Progenitor cell of endocrine pancreas (in vitro differentiated cells): ENCODE measurements at regions not wholly inside any gene's neighbourhood (a gene's known extent, or its start where the extent isn't known, plus 50 kb on each side); places are given as distances from the start of the nearest gene placed in this dataset.

Experiments used
- DNase-seq: peaks from one replicate; pipeline ENCODE4 v3.0.0; 2021; ENCODE audit warnings: low spot score; ENCODE audit not compliant: unreplicated experiment
- H3K27ac Mint-ChIP-seq: 2 replicates; pipeline ENCODE4 v1.8.0; 2021; ENCODE audit warnings: mild to moderate bottlenecking, moderate library complexity, mixed read lengths
- H3K27me3 Mint-ChIP-seq: 2 replicates; pipeline ENCODE4 v1.8.0; 2021; ENCODE audit warnings: mixed read lengths
- H3K36me3 Mint-ChIP-seq: 2 replicates; pipeline ENCODE4 v1.8.0; 2022; ENCODE audit warnings: mixed read lengths; ENCODE audit not compliant: insufficient read depth
- H3K4me1 Mint-ChIP-seq: 2 replicates; pipeline ENCODE4 v1.8.0; 2021; ENCODE audit warnings: low read depth, mixed read lengths
- H3K4me3 Mint-ChIP-seq: 2 replicates; pipeline ENCODE4 v1.8.0; 2021; ENCODE audit warnings: low read depth, mild to moderate bottlenecking, moderate library complexity, mixed read lengths
- H3K9me3 Mint-ChIP-seq: 2 replicates; pipeline ENCODE4 v1.8.0; 2021; ENCODE audit warnings: low read depth, mixed read lengths
- TF ChIP-seq, protein P1 (sequence below): fragments of 200-600 bp; sonication (generic); IDR thresholded peaks from one replicate; pipeline ENCODE4 v1.5.0; 2021; ENCODE audit warnings: antibody characterized with exemption, mild to moderate bottlenecking; ENCODE audit not compliant: unreplicated experiment

DNA sequence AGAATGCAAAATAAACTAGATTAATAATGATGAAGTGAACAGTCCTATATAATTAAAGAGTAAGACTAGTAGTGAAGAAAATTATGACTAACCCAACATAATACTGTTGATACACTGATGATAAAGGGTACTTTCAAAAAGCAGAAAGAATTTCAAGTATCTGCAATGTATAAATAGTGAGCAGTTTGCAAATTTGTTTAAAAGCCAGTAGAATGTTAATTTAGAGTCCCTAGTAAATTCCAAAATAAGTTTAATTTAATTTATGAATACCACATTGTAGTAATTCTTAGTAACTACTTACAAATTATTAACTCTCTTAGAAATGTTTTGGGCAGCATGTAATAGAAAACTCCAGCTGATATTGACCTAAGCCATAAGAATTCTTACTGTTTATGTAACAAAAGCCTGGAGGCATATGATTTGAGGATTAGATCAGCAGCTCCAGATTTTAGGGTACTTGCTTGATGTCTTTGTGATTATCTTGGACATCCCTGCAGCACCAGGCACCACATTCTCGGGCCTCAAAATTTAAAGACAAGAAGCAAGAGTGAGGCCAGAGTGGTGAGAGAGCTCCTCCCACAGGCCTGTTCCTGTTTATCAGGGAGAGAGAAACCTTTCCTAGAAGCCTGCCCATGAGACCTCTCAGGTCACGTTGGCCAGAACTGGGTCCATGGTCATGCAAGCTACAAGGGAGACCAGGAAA lies 67.6 kb upstream of the TDRD3 start:
- H3K9me3 Mint-ChIP-seq = peaks cover 10% of the 10 kb centered on the region
- H3K4me1 Mint-ChIP-seq = peaks cover 14% of the 10 kb centered on the region

DNA sequence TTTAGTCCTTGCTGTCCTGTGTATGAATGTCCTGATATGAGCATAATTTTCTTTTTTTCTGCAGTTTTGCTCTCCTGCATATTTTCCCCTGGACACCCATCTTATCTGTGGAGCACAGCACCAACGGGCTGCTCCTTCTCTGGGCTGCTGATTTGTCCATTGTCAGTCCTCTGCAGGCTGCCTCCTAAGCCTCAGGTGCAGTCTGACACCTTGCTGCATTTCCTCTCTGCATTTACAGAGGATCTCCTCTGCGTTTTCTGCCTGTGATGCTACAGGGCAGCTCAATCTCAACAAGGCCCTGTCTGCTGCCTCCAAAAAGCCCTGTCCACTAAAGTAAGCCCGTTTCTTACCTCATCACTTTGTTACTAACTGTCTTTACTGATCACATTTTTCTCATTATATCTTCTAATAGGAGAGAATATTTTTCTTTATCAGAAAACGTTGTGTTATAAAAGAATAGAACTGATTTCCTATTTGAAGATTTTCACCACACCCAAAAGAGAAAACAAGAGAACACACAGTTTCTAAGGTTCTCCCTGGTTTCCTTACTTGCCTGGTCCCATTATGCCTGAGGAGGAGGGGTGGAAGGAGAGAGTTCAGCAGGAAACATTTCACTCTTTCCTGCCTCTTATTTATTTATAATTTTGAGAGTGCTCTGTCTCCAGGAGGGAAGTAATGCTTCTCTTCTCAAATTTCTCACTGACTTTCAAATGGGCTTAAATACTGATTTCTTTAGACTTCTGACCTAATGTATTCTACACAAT lies 65.6 kb upstream of the TDRD3 start:
- no peak overlapping the region for H3K27ac Mint-ChIP-seq
- TF ChIP-seq, protein P1, sequence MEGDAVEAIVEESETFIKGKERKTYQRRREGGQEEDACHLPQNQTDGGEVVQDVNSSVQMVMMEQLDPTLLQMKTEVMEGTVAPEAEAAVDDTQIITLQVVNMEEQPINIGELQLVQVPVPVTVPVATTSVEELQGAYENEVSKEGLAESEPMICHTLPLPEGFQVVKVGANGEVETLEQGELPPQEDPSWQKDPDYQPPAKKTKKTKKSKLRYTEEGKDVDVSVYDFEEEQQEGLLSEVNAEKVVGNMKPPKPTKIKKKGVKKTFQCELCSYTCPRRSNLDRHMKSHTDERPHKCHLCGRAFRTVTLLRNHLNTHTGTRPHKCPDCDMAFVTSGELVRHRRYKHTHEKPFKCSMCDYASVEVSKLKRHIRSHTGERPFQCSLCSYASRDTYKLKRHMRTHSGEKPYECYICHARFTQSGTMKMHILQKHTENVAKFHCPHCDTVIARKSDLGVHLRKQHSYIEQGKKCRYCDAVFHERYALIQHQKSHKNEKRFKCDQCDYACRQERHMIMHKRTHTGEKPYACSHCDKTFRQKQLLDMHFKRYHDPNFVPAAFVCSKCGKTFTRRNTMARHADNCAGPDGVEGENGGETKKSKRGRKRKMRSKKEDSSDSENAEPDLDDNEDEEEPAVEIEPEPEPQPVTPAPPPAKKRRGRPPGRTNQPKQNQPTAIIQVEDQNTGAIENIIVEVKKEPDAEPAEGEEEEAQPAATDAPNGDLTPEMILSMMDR = no peak
- H3K36me3 Mint-ChIP-seq = peaks cover 2% of the 10 kb centered on the region
- peaks cover 11% of the 10 kb centered on the region for H3K4me1 Mint-ChIP-seq
- no peak for DNase-seq
- H3K4me3 Mint-ChIP-seq = no peak overlapping the region
- H3K27me3 Mint-ChIP-seq = peaks cover 5% of the 10 kb centered on the region
- H3K9me3 Mint-ChIP-seq = peaks cover 4% of the 10 kb centered on the region

More for the DNA sequence above, 67.6 kb upstream of the TDRD3 start:
- TF ChIP-seq, protein P1 = peak; percentile 66
- no peak overlapping the region for H3K4me3 Mint-ChIP-seq
- peak; percentile 25 for DNase-seq
- no peak overlapping the region for H3K27ac Mint-ChIP-seq
- H3K27me3 Mint-ChIP-seq = peaks cover 5% of the 10 kb centered on the region
- H3K36me3 Mint-ChIP-seq = peaks cover 2% of the 10 kb centered on the region

- no peak for DNase-seq
- Mint-ChIP-seq H3K27ac (no peak overlapping the region), H3K4me3 (no peak overlapping the region), H3K36me3 (peaks cover 2% of the 10 kb centered on the region), H3K9me3 (peaks cover 4% of the 10 kb centered on the region), H3K27me3 (peaks cover 5% of the 10 kb centered on the region), H3K4me1 (peaks cover 11% of the 10 kb centered on the region)
- TF ChIP-seq, protein P1 = no peak
Observed at GRCh38 chr13:60332682-60333081, 64.3 kb upstream of the TDRD3 start.

- Mint-ChIP-seq H3K4me1 (peaks cover 9% of the 10 kb centered on the region), H3K27ac (no peak overlapping the region), H3K36me3 (peaks cover 2% of the 10 kb centered on the region), H3K9me3 (peaks cover 4% of the 10 kb centered on the region), H3K4me3 (no peak overlapping the region), H3K27me3 (peaks cover 8% of the 10 kb centered on the region)
- TF ChIP-seq, protein P1 = no peak
- DNase-seq = no peak
Observed at GRCh38 chr13:60334310-60334709, 62.7 kb upstream of the TDRD3 start.

DNA sequence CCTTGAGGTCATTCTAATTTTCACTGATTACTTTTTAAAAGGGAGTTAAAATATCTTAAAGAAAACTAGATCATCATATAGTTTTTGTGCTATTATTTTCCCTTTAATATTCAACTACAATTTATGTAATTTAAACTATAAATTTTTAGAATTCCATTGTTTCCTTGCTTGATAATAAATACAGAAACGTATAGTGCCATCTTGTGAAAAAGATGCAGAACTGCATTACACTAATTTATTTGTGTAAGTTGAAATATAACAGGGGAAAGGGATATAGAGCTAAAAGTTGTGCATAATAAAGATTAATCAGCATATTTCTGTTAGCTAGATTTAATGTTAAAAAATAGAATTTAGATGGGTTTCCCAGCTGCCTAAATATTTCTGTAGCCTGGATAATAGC lies 61.5 kb upstream of the TDRD3 start:
- Mint-ChIP-seq H3K36me3 (peaks cover 2% of the 10 kb centered on the region), H3K27me3 (peaks cover 8% of the 10 kb centered on the region), H3K4me3 (no peak overlapping the region), H3K27ac (no peak overlapping the region), H3K9me3 (peaks cover 4% of the 10 kb centered on the region), H3K4me1 (peaks cover 7% of the 10 kb centered on the region)
- TF ChIP-seq, protein P1 = peak; percentile 74
- DNase-seq = no peak
